ENCODE measurements at regions not wholly inside any gene's neighbourhood (a gene's known extent, or its start where the extent isn't known, plus 50 kb on each side); places are given as distances from the start of the nearest gene placed in this dataset.

DNA sequence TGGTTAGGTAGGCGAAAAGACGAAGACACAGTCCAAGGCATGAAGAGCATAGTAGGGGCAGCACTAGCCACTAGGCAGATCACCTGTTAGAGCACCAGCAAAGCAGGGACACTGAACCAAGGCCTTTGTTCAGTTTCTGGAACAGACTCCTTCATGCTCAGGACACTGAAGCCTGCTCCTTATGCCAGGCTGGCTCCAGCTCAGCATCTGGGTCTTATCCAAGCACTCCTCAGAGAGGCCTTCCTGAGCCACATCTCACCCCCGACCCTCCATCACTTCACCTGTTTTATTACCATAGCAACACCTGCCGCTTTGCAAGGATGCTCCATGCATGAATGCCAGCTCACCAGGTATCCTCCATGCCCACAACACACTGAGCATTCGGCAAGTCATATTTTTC is 206.3 kb upstream of the CHRNA7 start:
- in situ Hi-C loops (cut with MboI) (no loop called here), intact Hi-C loops (cut with micrococcal nuclease; ENCODE audit: unreplicated experiment) (no loop called here)
- Histone ChIP-seq H3K4me2 (ENCODE audit: control insufficient read depth, insufficient read depth) (no peak overlapping the region), H4K20me1 (ENCODE audit: control insufficient read depth, insufficient read depth) (no peaks in the 10 kb centered on the region), H3K27ac (ENCODE audit: control insufficient read depth, insufficient read depth) (no peak overlapping the region), H3K27me3 (replicated peaks in 1 of 2; ENCODE audit: control insufficient read depth in 2 of 2, insufficient read depth in 2 of 2, low read length in 1 of 2) (no peaks in the 10 kb centered on the region), H3K9me3 (replicated peaks; ENCODE audit: control insufficient read depth, insufficient read depth, low read length) (no peaks in the 10 kb centered on the region), H3K36me3 (ENCODE audit: control insufficient read depth in 2 of 2, insufficient read depth in 2 of 2, low read length in 1 of 2) (no peaks in the 10 kb centered on the region), H3K9ac (ENCODE audit: control insufficient read depth, insufficient read depth, low read length) (no peak overlapping the region), H3K4me3 (no peak overlapping the region), H3K79me2 (ENCODE audit: control insufficient read depth, insufficient read depth, low read length) (no peaks in the 10 kb centered on the region), H2AFZ (ENCODE audit: control insufficient read depth, low read depth, low read length) (no peak overlapping the region), H3K4me1 (ENCODE audit: control insufficient read depth, insufficient read depth, low read length) (no peaks in the 10 kb centered on the region)
- CTCF ChIA-PET: no interaction called here
- WGBS (ENCODE audit: insufficient coverage, insufficient replicate concordance, low lambda C conversion rate, missing lambda C conversion rate): 2% methylated on average over 5 of the region's 5 CpGs
- TF ChIP-seq SUZ12 (IDR thresholded peaks at IDR 0.05; ENCODE audit: unreplicated experiment) (no peak), ZNF24 (IDR thresholded peaks at IDR 0.05) (no peak), GABPA (IDR thresholded peaks at IDR 0.05; ENCODE audit: low read depth) (no peak), NFXL1 (IDR thresholded peaks at IDR 0.05; ENCODE audit: borderline replicate concordance) (no peak), ZNF622 (IDR thresholded peaks at IDR 0.05) (no peak), LARP7 (IDR thresholded peaks at IDR 0.05) (no peak), FOXK2 (IDR thresholded peaks at IDR 0.05) (no peak), WRNIP1 (IDR thresholded peaks at IDR 0.05; ENCODE audit: borderline replicate concordance, low read depth, low read length) (no peak), STAT3 (IDR thresholded peaks at IDR 0.05; ENCODE audit: low read depth, low read length) (no peak), YY1 (IDR thresholded peaks at IDR 0.05; ENCODE audit: low read depth, low read length) (no peak), MXI1 (IDR thresholded peaks at IDR 0.05; ENCODE audit: low read depth, low read length) (no peak), POLR2AphosphoS5 (IDR thresholded peaks at IDR 0.05; ENCODE audit: low read length) (no peak), ASH2L (IDR thresholded peaks at IDR 0.05; ENCODE audit: borderline replicate concordance, low read depth) (no peak)
- no peak for DNase-seq (ENCODE audit: low read depth, low spot score)
- POLR2A ChIA-PET: no interaction called here
- no peak for FAIRE-seq
- no TSS peak for BruUV-seq (replicated peaks)
- SMC1A ChIA-PET (ENCODE audit: uncharacterized antibody, unreplicated experiment): no interaction called here
- RAD21 ChIA-PET (ENCODE audit: unreplicated experiment): no interaction called here
- no peak for ATAC-seq

Data from GM12878 (cell line).